HCT116 (cell line): ENCODE measurements at regions not wholly inside any gene's neighbourhood (a gene's known extent, or its start where the extent isn't known, plus 50 kb on each side); places are given as distances from the start of the nearest gene placed in this dataset.

ENCODE experiments used
- CTCF ChIP-seq, 3 experiments: fragments of 200-600 bp in 1 of 3; sonication (generic) in 1 of 3; IDR thresholded peaks in 2 of 3; conservative IDR thresholded peaks in 1 of 3; 2 replicates each; pipeline ENCODE4 v1.5.1; 2012 to 2017; ENCODE audit warnings: low read depth in 2 of 3, low read length in 2 of 3, antibody characterized with exemption in 1 of 3, borderline replicate concordance in 1 of 3, control low read depth in 1 of 3, mild to moderate bottlenecking in 1 of 3, mixed read lengths in 1 of 3, mixed run types in 1 of 3, moderate library complexity in 1 of 3; ENCODE audit not compliant: insufficient read depth in 1 of 3
- EZH2 ChIP-seq: fragments of 200-600 bp; sonication (generic); IDR thresholded peaks from 2 replicates; pipeline ENCODE4 v1.6.1; 2017; ENCODE audit warnings: antibody characterized with exemption, mixed run types
- EZH2phosphoT487 ChIP-seq: fragments of 200-600 bp; IDR thresholded peaks from 2 replicates; pipeline ENCODE4 v1.6.1; 2018; ENCODE audit warnings: antibody characterized with exemption, borderline replicate concordance
- JUND ChIP-seq: IDR thresholded peaks from 2 replicates; pipeline ENCODE4 v1.6.1; 2012
- POLR2A ChIP-seq: IDR thresholded peaks from 2 replicates; pipeline ENCODE4 v1.7.0; 2011; ENCODE audit warnings: borderline replicate concordance; ENCODE audit not compliant: insufficient read depth, insufficient read length; ENCODE audit errors: extremely low read depth
- POLR2AphosphoS5 ChIP-seq: IDR thresholded peaks from 2 replicates; pipeline ENCODE4 v1.6.1; 2011; ENCODE audit warnings: mild to moderate bottlenecking, low read depth, low read length, moderate library complexity
- RAD21 ChIP-seq: IDR thresholded peaks from 2 replicates; pipeline ENCODE4 v1.6.1; 2012; ENCODE audit warnings: low read depth, mild to moderate bottlenecking
- REST ChIP-seq: IDR thresholded peaks from 2 replicates; pipeline ENCODE4 v1.6.1; 2012; ENCODE audit warnings: low read depth
- SP1 ChIP-seq: IDR thresholded peaks from 2 replicates; pipeline ENCODE4 v1.6.1; 2012; ENCODE audit warnings: low read depth
- SRF ChIP-seq: IDR thresholded peaks from 2 replicates; pipeline ENCODE4 v1.6.1; 2012; ENCODE audit warnings: low read depth
- ZNF274 ChIP-seq: fragments of 200-500 bp; sonication (Bioruptor generic); IDR thresholded peaks from 2 replicates; pipeline ENCODE4 v1.6.1; 2014; ENCODE audit warnings: mild to moderate bottlenecking, low read depth, low read length, inconsistent platforms

GRCh38 chr7:118000480-118001202 lies 127.4 kb upstream of the CTTNBP2 start:
- TF ChIP-seq CTCF (IDR thresholded peaks at IDR 0.05 in 2 of 3, conservative IDR thresholded peaks at IDR 0.05 in 1 of 3; ENCODE audit: borderline replicate concordance in 1 of 3, insufficient read depth in 1 of 3, low read depth in 2 of 3, low read length in 2 of 3) (no peak), RAD21 (no peak), POLR2AphosphoS5 (no peak), SRF (no peak), EZH2 (no peak), JUND (no peak), EZH2phosphoT487 (no peak), SP1 (no peak), ZNF274 (no peak), POLR2A (no peak), REST (no peak)
